ENCODE measurements at regions not wholly inside any gene's neighbourhood (a gene's known extent, or its start where the extent isn't known, plus 50 kb on each side); places are given as distances from the start of the nearest gene placed in this dataset.

GRCh38 chr3:30945291-30945690 is 50.8 kb upstream of the GADL1 start:
- ChIA-PET POLR2A (no interaction called here), CTCF (no interaction called here)

DNA sequence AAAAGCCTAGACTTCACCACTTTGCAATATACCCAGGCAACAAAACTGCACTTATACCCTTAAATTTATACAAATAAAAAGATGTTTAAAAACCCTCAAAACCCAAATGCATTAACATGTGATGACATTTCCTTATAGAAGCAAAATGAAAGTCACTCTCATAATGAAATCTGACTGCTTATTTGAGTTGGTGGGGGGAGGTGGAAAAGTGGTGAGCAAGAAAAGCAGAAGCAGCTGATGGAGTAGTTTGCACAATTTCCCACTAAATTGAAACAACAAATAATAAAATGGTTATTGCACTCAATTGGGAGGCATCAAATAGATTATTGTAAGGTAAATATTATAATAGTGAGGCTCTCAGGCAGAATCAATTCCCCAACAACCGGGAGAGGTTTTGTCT is 54.0 kb upstream of the GADL1 start:
- ChIA-PET POLR2A (no interaction called here), CTCF (no interaction called here)

- CTCF ChIA-PET = no interaction called here
- POLR2A ChIA-PET = no interaction called here
These were observed 57.4 kb upstream of the GADL1 start for GRCh38 chr3:30951826-30952225.

GRCh38 chr3:30952786-30953185 is 58.3 kb upstream of the GADL1 start:
- ChIA-PET CTCF (no interaction called here), POLR2A (no interaction called here)

DNA sequence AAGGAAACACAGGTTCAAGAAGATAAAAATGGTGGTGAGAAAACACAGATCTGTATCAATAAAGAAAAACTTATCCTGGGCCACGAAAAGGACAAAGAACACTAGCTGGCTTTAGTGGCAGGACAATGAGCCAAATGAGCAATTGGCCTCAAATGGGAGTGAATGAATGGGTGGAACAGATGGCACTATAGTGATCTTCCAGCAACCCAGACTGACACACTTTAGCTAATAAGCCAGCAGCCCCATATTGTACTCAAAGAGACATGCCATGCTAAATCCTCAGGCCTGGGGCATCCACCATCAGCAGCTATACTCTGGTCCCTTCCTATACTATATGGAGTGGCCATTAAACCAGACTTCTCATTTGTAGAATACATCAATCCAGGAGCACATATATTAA is 60.0 kb upstream of the GADL1 start:
- CTCF ChIA-PET = no interaction called here

GRCh38 chr3:30962084-30962483 is 67.6 kb upstream of the GADL1 start:
- CTCF ChIA-PET = no interaction called here
- POLR2A ChIA-PET = no interaction called here

More for the DNA sequence above, 60.0 kb upstream of the GADL1 start:
- POLR2A ChIA-PET = no interaction called here

- CTCF ChIA-PET = no interaction called here
- POLR2A ChIA-PET = no interaction called here
These were observed 68.0 kb upstream of the GADL1 start for GRCh38 chr3:30962493-30962892.

DNA sequence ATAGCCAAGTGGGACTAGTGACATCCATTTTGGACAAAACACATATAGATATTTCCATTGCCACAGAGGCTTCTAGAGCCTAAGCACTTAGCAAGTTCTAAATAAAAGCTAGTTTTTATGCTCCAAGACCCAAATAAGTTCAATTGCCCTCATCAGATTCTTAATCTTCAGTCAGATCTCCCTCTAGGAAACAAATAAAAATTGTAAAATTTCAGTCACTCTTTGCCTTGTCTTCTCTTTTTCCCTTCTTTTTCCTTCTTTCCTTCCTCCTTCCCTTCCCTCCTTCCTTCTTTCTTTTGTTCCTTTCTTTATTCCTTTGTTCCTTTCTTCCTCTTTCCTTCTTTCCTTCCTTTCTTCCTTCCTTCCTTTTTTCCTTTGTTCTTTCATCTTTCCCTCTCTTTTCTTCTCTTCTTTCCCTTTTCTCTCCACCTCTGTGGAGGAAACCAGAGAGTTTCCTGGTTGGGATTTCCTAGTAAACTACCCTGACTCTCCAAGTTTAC is 68.8 kb upstream of the GADL1 start:
- CTCF ChIA-PET = no interaction called here
- POLR2A ChIA-PET = no interaction called here

DNA sequence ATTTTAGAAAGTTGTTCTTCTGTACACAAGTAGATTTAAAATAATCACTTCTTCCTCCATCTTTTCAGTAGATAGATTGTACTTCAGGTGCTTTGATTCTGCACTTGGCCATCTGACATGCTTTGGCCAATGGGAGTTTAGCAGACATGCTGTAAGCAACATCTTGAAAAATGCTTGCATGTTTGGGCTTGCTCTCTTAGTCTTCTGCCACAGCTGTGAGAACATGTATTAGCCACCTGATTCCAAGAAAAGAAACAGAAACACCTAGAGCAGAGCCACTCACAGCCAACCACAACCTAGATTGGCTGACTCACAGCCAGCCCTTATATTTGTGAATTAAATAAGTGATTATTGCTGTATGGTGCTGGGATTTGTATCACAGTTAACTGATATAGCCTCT is 70.2 kb upstream of the GADL1 start:
- ChIA-PET POLR2A (no interaction called here), CTCF (no interaction called here)

DNA sequence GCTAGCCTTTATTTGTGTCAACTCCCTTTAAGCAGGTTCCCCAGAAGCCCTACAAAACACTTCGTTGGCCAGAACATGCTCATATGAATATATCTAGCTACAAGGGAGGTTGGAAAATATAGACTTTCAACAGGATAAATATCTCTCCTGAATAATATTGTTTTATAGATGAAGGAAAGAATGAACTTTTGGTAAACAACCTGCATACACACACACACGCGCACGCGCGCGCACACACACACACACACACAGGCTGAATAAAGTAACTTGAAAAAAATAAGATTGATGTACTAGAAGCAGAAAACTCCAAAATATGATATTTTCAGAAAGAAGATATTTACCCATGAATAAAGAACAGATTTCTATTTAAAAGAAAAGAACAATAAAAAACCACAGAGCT is 72.4 kb upstream of the GADL1 start:
- ChIA-PET POLR2A (no interaction called here), CTCF (no interaction called here)

- POLR2A ChIA-PET = no interaction called here
These were observed 75.7 kb upstream of the GADL1 start for GRCh38 chr3:30970183-30970582.

GRCh38 chr3:30972449-30972848 is 78.0 kb upstream of the GADL1 start:
- ChIA-PET CTCF (no interaction called here), POLR2A (no interaction called here)

More at GRCh38 chr3:30970183-30970582, 75.7 kb upstream of the GADL1 start:
- CTCF ChIA-PET = no interaction called here

DNA sequence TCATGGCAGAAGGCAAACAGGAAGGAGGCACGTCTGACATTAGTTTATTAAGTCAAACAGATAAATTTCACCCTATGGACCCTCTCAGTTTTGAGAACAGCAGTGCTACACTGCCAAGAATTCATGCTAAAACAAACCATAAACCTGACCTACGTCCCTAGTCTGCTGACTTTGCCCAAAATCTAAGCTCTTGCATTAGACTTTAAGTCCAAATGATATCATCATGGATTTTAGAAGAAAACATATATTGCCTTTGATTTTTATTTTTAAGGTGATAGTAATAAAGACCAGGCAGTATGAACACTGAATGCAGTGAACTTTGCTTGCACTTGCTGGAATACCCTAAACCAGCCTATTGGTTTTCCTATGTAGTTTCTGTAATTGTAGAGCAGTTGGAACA is 79.6 kb upstream of the GADL1 start:
- POLR2A ChIA-PET = no interaction called here
- CTCF ChIA-PET = no interaction called here

GRCh38 chr3:30977592-30977991 is 83.1 kb upstream of the GADL1 start:
- ChIA-PET CTCF (no interaction called here), POLR2A (no interaction called here)

- POLR2A ChIA-PET = no interaction called here
- CTCF ChIA-PET = no interaction called here
These were observed 86.5 kb upstream of the GADL1 start for GRCh38 chr3:30980993-30981392.

- CTCF ChIA-PET = interaction anchor here (0.6 kb wide), 1 partner anchor 540 kb away, joined by 3 read pairs; no protein-coding TSS in a partner anchor
- POLR2A ChIA-PET = no interaction called here
These were observed 88.1 kb upstream of the GADL1 start for GRCh38 chr3:30982416-30983075.

DNA sequence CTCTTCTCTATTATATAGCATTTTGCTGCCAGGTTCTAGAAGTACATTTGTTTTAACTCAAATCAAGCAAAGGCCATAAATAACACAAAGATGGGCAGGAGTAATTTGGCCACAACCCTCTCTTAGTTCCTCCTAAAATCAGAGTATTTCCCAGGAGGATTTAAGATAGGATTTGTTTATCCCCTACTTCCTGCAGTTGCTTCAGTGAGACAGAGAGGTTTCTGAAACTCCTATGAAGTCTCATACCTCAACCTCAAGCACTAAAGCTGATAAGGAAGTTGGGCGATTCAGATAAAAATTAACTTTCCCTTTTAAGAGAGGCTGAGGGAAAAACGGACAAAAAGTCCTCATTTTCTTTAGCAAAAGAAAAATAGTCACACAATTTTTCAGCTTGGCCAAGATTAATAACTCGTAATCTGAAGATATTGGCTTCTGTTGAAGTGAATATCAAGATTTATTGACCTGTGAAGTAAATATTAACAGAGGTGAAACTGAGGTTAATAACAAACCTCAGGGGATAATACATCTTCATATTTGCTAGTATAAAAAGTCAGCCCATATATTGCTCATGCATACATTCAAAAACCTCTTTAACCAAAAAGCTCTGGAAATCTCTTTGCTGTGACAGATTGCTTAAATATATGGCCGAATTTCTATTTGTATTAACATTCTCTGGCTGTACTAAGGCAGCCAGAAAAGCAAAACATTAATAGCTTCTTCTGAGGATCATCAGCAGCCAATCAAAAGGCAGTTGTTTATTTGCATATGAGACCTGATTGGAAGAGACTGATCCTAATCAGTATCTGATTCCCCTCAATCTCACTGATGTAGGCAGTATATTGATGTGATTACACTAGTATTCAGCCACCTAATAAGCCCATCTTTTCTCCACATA is 90.6 kb upstream of the GADL1 start:
- ChIA-PET CTCF (no interaction called here), POLR2A (no interaction called here)

GRCh38 chr3:30986551-30986950 is 92.1 kb upstream of the GADL1 start:
- ChIA-PET CTCF (interaction anchor here (0.6 kb wide), 1 partner anchor 154 kb away, joined by 6 read pairs; no protein-coding TSS in a partner anchor), POLR2A (no interaction called here)

DNA sequence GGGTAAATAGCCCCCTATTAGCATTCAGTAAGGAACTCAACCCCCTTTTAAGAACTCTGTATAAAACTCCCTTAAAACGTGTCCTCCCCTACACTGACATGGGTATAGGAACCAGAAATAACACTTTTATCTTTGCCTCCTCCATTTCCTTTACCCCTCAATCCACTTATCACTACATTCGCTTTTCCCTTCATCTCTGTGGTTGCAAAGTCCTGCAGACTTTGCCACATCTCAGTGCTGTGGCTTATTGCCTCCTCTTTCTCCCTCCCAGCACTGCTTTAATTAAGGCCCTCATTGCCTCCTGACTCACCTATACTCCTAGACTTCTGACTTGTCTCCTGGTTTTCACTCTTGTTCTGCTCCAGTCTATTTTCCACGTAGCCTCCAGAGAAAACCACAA is 94.3 kb upstream of the GADL1 start:
- ChIA-PET CTCF (no interaction called here), POLR2A (no interaction called here)

DNA sequence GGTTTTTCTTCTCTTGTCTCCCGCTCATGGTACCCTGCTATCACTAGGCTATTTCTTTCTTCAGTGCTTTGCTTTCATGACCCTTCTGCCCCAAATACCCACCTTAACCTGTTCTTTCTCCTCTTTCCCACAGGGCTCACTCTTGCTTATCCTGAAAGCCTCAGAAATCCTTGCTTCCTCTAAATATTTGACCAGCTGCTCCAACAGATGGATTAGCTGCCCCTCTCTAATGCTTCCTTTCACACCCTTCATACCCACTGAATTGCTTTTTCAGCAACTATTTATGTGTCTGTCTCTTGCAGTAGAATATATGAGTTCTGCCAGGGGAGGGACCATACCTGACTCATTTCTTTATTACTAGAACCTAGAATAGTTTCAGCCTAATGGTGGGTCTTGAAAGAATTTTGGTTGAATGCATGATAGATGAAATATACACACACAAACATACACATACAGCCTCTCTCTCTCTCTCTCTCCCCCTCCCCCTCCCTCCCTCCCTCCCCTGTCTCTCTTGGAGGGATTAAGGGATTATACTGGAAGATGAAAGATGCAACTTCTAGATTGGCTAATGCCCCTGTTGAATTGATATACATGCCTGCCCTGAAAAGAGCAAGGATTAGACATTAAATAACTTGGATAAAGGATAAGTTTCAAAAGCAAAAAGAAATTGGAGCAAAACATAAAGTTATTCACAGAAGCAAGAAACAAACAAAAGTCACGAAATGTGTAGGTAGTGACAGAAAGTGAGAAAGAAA is 95.0 kb upstream of the GADL1 start:
- ChIA-PET CTCF (no interaction called here), POLR2A (no interaction called here)

- POLR2A ChIA-PET = no interaction called here
- CTCF ChIA-PET = no interaction called here
These were observed 102.0 kb upstream of the GADL1 start for GRCh38 chr3:30996467-30996866.
